ENCODE measurements at regions not wholly inside any gene's neighbourhood (a gene's known extent, or its start where the extent isn't known, plus 50 kb on each side); places are given as distances from the start of the nearest gene placed in this dataset.

DNA sequence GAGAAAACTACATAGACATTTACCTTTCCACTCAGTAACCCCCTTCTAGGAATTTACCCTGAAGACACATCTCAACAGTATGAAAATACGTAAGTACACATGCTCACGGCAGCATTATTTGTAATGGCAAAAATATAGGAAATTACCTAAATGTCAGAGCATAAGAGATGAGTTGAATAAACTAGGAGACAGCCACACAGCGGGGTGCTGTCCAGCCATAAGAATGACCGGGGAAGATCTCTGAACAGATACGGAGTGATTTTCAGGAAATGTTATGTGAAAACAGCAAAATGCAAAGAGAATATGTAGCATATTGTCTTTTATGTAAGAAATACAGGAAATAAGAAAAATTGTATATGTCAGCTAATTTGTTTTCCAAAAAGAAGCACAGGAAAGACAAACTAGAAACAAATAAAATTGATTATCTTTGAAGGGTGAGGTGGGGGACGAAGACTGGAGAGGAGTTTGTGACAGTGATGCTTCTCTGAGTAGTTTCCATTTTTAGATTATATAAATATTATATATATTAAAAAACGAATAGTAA is 195.4 kb downstream of the HAUS1 start:
- no peaks in the 10 kb centered on the region for H3K4me1 Mint-ChIP-seq (ENCODE audit: low read depth)
- peaks cover 33% of the 10 kb centered on the region for H3K27me3 Mint-ChIP-seq (ENCODE audit: insufficient read depth)
- H3K36me3 Mint-ChIP-seq (ENCODE audit: low read depth): no peaks in the 10 kb centered on the region
- H3K4me3 Mint-ChIP-seq: no peak overlapping the region
- H3K9me3 Mint-ChIP-seq: peaks cover 5% of the 10 kb centered on the region; the same call in 1 of the 2 replicates
- TF ChIP-seq, protein P1, sequence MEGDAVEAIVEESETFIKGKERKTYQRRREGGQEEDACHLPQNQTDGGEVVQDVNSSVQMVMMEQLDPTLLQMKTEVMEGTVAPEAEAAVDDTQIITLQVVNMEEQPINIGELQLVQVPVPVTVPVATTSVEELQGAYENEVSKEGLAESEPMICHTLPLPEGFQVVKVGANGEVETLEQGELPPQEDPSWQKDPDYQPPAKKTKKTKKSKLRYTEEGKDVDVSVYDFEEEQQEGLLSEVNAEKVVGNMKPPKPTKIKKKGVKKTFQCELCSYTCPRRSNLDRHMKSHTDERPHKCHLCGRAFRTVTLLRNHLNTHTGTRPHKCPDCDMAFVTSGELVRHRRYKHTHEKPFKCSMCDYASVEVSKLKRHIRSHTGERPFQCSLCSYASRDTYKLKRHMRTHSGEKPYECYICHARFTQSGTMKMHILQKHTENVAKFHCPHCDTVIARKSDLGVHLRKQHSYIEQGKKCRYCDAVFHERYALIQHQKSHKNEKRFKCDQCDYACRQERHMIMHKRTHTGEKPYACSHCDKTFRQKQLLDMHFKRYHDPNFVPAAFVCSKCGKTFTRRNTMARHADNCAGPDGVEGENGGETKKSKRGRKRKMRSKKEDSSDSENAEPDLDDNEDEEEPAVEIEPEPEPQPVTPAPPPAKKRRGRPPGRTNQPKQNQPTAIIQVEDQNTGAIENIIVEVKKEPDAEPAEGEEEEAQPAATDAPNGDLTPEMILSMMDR (IDR thresholded peaks at IDR 0.05): no peak
- DNase-seq: no peak
- H3K27ac Mint-ChIP-seq: no peak overlapping the region

DNA sequence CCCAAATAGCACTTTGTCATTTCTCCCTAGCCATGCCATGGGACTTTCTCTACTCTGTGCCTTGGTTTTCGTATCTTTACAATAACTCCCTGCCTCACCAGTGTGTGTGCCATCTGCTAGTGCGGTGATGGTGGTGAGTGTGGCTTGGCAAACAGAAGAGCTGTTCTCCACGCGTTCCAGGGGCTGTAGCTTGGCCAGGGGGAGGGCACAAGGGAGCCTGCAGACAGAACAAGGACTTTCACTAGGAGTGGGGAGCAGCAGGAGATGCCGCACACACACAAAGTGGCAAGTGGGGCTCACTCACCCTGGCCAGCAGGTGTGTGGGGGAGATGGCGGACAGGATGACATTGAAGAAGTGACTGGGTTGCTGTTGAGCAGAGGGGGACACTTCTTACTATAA is 196.9 kb downstream of the HAUS1 start:
- Mint-ChIP-seq H3K27me3 (ENCODE audit: insufficient read depth) (peaks cover 33% of the 10 kb centered on the region), H3K27ac (no peak overlapping the region), H3K4me3 (no peak overlapping the region), H3K9me3 (peaks cover 5% of the 10 kb centered on the region; the same call in 1 of the 2 replicates), H3K4me1 (ENCODE audit: low read depth) (no peaks in the 10 kb centered on the region), H3K36me3 (ENCODE audit: low read depth) (no peaks in the 10 kb centered on the region)
- TF ChIP-seq, protein P1 (IDR thresholded peaks at IDR 0.05): no peak
- no peak for DNase-seq

DNA sequence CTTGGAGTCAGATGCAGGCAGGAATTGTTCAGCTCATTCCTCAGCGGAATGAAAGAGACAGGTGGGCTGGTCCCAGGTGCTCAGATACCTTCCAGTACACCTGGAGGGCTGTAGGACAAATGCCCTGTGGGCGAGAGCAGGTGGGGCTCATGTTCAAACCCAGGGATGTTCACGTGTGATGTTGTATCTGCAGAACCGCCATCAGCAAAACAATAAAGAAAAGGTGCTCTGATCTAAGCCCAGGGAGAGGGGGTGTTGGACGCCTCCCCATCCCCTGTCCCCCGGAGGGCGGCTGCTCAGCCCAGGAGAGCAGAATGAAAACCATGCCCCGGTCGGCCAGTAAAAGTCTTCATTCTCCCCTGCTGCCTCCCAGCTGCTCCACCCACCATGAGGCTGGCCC is 197.4 kb downstream of the HAUS1 start:
- H3K36me3 Mint-ChIP-seq (ENCODE audit: low read depth): no peaks in the 10 kb centered on the region
- H3K27ac Mint-ChIP-seq: no peak overlapping the region
- H3K4me3 Mint-ChIP-seq: no peak overlapping the region
- no peak for DNase-seq
- no peaks in the 10 kb centered on the region for H3K4me1 Mint-ChIP-seq (ENCODE audit: low read depth)
- TF ChIP-seq, protein P1 (IDR thresholded peaks at IDR 0.05): no peak
- H3K27me3 Mint-ChIP-seq (ENCODE audit: insufficient read depth): peaks cover 36% of the 10 kb centered on the region
- peaks cover 5% of the 10 kb centered on the region; the same call in 1 of the 2 replicates for H3K9me3 Mint-ChIP-seq

DNA sequence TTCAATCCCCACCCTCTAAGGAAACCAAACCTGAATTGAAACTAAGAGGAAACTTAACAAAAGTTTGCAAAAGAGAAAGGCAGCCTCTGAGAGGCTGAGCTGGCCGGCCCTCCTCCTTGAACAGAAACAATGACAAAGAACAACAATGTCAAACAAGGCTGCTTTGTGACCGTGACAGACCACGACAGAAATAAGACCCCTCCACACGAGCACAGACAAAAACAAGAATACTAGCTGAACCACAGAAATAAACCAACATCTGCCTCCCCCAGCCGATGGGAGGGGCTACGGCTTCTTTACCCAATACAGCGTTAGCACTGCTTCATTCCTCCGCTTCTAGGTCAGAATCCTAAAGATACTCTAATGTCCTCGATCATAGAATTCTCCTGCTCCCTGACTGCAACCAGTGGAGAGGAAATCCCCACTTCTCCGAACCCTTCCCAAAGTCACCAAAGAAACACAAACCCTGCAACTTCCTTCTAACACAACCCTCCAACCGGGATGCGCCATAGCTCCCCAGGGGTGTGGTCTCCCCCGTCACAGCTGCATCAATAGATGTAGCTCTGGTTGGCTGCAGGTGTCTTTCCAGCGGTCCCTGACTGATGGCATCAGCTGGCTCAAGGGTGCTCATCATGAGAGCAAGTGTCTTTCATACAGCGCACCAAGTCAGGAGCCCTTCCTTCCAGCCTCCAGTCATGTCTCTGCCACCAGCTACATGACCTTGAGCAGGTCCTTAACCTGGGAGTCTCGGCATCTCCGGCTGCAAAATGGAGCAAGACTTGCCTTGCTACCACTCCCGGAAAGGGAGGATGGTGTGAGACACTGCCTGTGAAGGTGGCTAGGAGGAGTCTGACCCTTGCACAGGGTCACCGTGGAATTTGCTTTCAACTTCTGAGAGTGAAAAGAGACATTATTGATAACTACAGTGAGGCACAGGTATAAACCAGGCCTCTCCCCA is 198.6 kb downstream of the HAUS1 start:
- Mint-ChIP-seq H3K4me3 (no peak overlapping the region), H3K36me3 (ENCODE audit: low read depth) (no peaks in the 10 kb centered on the region), H3K4me1 (ENCODE audit: low read depth) (no peaks in the 10 kb centered on the region), H3K9me3 (peaks cover 5% of the 10 kb centered on the region; the same call in 1 of the 2 replicates), H3K27ac (no peak overlapping the region), H3K27me3 (ENCODE audit: insufficient read depth) (peaks cover 36% of the 10 kb centered on the region)
- TF ChIP-seq, protein P1 (IDR thresholded peaks at IDR 0.05): no peak
- DNase-seq: no peak

DNA sequence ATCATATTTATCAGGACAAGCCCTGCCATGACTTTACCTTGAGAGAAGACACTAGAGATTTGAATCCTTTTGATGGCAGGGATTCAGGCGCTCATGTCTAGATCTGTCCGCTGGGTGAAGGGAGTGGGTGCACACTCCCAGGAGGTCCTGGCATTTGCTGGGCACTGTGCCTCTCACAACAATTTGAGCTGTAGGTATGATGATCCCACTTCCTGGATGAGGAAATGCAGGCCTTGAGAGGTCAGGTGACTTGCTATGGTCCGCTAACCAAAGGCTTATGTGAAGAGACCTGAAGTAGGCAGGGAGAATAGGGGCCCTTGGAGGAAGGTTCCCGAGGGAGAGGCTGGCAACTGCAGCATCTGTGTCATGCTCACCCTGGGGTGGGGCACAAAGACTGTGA is 206.1 kb downstream of the HAUS1 start:
- H3K36me3 Mint-ChIP-seq (ENCODE audit: low read depth): no peaks in the 10 kb centered on the region
- TF ChIP-seq, protein P1 (IDR thresholded peaks at IDR 0.05): no peak
- no peak for DNase-seq
- H3K27me3 Mint-ChIP-seq (ENCODE audit: insufficient read depth): peaks cover 44% of the 10 kb centered on the region
- H3K27ac Mint-ChIP-seq: no peak overlapping the region
- H3K4me3 Mint-ChIP-seq: no peak overlapping the region
- no peaks in the 10 kb centered on the region for H3K4me1 Mint-ChIP-seq (ENCODE audit: low read depth)
- H3K9me3 Mint-ChIP-seq: no peaks in the 10 kb centered on the region; the same call in 1 of the 2 replicates
